Hematopoietic multipotent progenitor cell treated with erythropoietin and hydrocortisone succinate and interleukin-3 and kit ligand, for 17 days (in vitro differentiated cells): ENCODE measurements at regions not wholly inside any gene's neighbourhood (a gene's known extent, or its start where the extent isn't known, plus 50 kb on each side); places are given as distances from the start of the nearest gene placed in this dataset.
"Not testable (repeated sequence)": the region's sequence is repeated elsewhere in the genome, so short reads cannot be mapped to it uniquely, and the experiment has no call there.

Source experiments
- DNase-seq: peaks from one replicate; pipeline ENCODE4 v3.0.0-alpha.2; 2015; ENCODE audit warnings: low spot score

GRCh38 chr4:162465356-162465755, 301.6 kb upstream of the FSTL5 start:
- DNase-seq = not testable (repeated sequence)

GRCh38 chr4:162461952-162462351, 298.2 kb upstream of the FSTL5 start:
- no peak for DNase-seq

GRCh38 chr4:162458051-162458450, 294.3 kb upstream of the FSTL5 start:
- no peak for DNase-seq

- DNase-seq = no peak
These were observed 293.5 kb upstream of the FSTL5 start for GRCh38 chr4:162457071-162457865.

- no peak for DNase-seq
These were observed 292.3 kb upstream of the FSTL5 start for GRCh38 chr4:162456106-162456505.

- no peak for DNase-seq
These were observed 286.8 kb upstream of the FSTL5 start for GRCh38 chr4:162450531-162451035.

GRCh38 chr4:162443510-162443909, 279.7 kb upstream of the FSTL5 start:
- no peak for DNase-seq

GRCh38 chr4:162442128-162442527, 278.3 kb upstream of the FSTL5 start:
- DNase-seq = no peak

GRCh38 chr4:162422312-162422711, 258.5 kb upstream of the FSTL5 start:
- DNase-seq = no peak

GRCh38 chr4:162410854-162411253, 247.1 kb upstream of the FSTL5 start:
- DNase-seq = no peak

GRCh38 chr4:162409048-162409447, 245.2 kb upstream of the FSTL5 start:
- no peak for DNase-seq

GRCh38 chr4:162408309-162408708, 244.5 kb upstream of the FSTL5 start:
- no peak for DNase-seq

GRCh38 chr4:162406637-162407365, 243.0 kb upstream of the FSTL5 start:
- DNase-seq = no peak

- no peak for DNase-seq
These were observed 240.1 kb upstream of the FSTL5 start for GRCh38 chr4:162403932-162404331.

GRCh38 chr4:162403419-162403818, 239.6 kb upstream of the FSTL5 start:
- no peak for DNase-seq

GRCh38 chr4:162401021-162401420, 237.2 kb upstream of the FSTL5 start:
- no peak for DNase-seq

GRCh38 chr4:162392946-162393345, 229.1 kb upstream of the FSTL5 start:
- DNase-seq = no peak

- DNase-seq = no peak
These were observed 202.3 kb upstream of the FSTL5 start for GRCh38 chr4:162366146-162366545.

GRCh38 chr4:162364651-162365050, 200.9 kb upstream of the FSTL5 start:
- no peak for DNase-seq

- no peak for DNase-seq
These were observed 196.8 kb upstream of the FSTL5 start for GRCh38 chr4:162360369-162361149.

GRCh38 chr4:162356181-162356580, 192.4 kb upstream of the FSTL5 start:
- no peak for DNase-seq

GRCh38 chr4:162352580-162353107, 188.8 kb upstream of the FSTL5 start:
- no peak for DNase-seq
